ENCODE measurements at regions not wholly inside any gene's neighbourhood (a gene's known extent, or its start where the extent isn't known, plus 50 kb on each side); places are given as distances from the start of the nearest gene placed in this dataset.

- TF ChIP-seq EZH2 (IDR thresholded peaks at IDR 0.05; ENCODE audit: insufficient read depth, low read length) (no peak), CTCF (IDR thresholded peaks at IDR 0.05; ENCODE audit: insufficient read depth, low read depth, low read length) (no peak)
Measured at GRCh38 chr2:196538189-196538588, 101.3 kb upstream of the CCDC150 start.
